GM13976 (cell line): ENCODE measurements at regions not wholly inside any gene's neighbourhood (a gene's known extent, or its start where the extent isn't known, plus 50 kb on each side); places are given as distances from the start of the nearest gene placed in this dataset.
A peak's percentile ranks its signal among the peaks of the same experiment; 100 is the strongest.
"Not testable (repeated sequence)": the region's sequence is repeated elsewhere in the genome, so short reads cannot be mapped to it uniquely, and the experiment has no call there.

Experiments
- DNase-seq: peaks from one replicate; pipeline ENCODE4 v3.0.0; 2012; ENCODE audit warnings: low spot score
- in situ Hi-C: fragments of 300-500 bp; cut with MboI; formaldehyde crosslinking; loops from one replicate; pipeline ENCODE4 v1.12.0; 2022; ENCODE audit warnings: low sequenced_read_pairs, mixed read lengths, inconsistent platforms; ENCODE audit not compliant: unreplicated experiment
- TF ChIP-seq, protein P1 (sequence below): IDR thresholded peaks from 2 replicates; pipeline ENCODE4 v1.5.1; 2012; ENCODE audit warnings: borderline replicate concordance, mild to moderate bottlenecking; ENCODE audit not compliant: insufficient read depth; ENCODE audit errors: extremely low read depth, missing control alignments, control extremely low read depth

DNA sequence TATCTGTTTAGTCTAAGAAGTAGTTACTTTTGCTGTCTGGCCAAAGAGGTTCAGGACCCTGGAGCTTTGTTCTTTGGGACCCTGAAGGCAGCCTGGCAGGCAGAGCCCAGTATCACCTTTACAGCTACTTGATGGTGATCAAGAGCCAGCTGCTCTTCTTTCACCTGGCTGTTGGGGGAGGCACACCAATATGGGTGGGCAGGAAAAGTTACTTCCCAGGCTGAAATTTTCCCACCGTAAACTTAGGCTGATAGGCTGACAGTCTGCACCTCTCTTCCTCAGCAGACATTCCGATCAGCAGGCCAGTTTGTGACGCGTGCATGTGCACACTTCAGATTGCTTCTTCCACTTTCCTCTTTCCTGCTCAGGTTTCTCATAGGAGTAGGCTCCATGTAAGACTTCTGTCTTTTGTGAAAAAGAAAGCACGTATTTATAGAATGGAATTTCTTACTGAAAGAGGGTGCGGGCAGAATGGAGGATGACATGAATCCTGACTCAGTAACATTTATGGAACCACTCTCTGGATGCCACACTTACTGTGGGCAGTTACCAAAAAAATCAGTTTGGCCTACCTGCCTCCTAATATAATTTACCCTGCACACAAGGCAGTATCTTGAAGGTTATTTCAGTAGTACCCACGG is 223.9 kb upstream of the DMRT1 start:
- in situ Hi-C loops, result loop anchor here (10.0 kb wide), 1 partner anchor 387 kb away; no protein-coding TSS in a partner anchor
- TF ChIP-seq, protein P1, sequence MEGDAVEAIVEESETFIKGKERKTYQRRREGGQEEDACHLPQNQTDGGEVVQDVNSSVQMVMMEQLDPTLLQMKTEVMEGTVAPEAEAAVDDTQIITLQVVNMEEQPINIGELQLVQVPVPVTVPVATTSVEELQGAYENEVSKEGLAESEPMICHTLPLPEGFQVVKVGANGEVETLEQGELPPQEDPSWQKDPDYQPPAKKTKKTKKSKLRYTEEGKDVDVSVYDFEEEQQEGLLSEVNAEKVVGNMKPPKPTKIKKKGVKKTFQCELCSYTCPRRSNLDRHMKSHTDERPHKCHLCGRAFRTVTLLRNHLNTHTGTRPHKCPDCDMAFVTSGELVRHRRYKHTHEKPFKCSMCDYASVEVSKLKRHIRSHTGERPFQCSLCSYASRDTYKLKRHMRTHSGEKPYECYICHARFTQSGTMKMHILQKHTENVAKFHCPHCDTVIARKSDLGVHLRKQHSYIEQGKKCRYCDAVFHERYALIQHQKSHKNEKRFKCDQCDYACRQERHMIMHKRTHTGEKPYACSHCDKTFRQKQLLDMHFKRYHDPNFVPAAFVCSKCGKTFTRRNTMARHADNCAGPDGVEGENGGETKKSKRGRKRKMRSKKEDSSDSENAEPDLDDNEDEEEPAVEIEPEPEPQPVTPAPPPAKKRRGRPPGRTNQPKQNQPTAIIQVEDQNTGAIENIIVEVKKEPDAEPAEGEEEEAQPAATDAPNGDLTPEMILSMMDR, result no peak
- DNase-seq, result no peak

DNA sequence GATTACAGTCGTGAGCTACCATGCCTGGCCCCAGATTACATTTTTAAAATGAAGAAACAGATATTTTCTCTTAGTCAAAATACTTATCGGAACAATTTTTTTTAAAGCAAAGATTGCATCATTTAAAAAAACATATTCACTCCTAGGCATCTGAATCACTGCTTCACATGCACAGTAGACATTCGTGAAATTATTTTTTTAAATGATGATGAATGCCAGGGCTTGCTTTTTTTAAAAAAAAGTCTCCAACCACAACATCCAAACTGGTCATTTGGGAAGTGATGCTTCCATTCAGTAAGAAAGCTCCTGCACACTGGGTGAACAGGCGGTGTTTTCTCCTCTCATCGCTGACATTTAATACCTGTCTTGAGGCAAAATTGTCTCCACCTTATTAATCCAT is 223.0 kb upstream of the DMRT1 start:
- in situ Hi-C loops, result loop anchor here (10.0 kb wide), 1 partner anchor 386 kb away; no protein-coding TSS in a partner anchor

DNA sequence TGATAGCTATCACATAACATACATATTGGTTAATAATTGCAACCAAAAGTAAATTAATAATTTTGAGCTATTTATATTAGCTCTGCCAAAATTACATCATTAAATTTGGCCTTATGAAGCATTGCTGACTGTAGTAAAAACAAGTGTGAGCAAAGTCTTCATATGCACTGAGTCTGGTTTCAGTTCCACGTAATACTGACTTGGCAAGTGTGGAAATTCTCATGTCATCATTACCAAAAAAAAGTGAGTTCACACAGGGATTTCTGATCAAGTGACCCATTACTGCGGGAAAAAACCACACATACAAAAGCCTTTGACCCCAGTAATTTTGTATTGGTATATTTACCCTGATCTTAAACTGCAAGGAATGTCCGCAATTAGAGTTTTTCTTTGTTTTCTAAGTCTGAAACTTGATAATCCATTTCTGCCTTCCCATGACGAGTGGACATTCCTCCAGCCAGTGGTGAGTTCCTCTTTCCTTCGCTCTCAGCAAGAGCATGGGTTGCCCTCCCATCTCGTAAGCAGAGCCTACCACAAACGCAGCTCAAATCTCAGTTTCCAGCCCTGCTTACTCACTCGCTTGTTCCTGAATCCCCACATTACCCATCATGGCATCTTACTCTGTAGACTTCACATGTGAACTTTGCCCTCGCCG is 220.2 kb upstream of the DMRT1 start:
- in situ Hi-C loops, result no loop called here
- no peak for DNase-seq

More for the DNA sequence above, 223.0 kb upstream of the DMRT1 start:
- TF ChIP-seq, protein P1, result no peak
- DNase-seq, result no peak

DNA sequence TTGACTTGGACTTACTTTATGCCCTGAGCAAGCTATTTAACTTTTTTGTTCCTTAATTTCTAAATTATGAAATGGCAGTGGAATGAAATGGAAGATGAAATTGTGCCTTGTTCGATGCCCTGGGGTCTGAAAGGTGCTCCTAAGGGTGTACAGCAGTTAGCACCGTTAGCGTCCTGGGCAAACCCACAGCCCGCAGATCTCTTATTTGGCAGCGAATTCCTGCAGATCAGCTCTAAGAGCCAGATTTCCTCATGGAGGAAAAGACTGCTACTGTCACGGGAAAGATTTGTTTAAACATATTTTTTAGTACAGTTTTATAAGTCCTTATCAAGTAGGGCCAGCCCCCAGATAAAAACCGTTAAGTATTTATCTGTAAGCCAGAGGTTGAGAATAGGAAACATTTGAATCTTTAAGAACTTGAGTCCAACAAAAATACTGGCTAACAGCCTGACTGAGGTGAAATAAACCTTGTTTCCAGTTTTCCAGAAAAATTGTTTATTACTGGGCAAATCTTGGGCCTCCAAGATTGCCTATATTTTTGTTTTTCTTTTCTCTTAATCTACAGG is 216.5 kb upstream of the DMRT1 start:
- in situ Hi-C loops, result no loop called here
- DNase-seq, result no peak
- TF ChIP-seq, protein P1, result no peak

More for the DNA sequence above, 220.2 kb upstream of the DMRT1 start:
- TF ChIP-seq, protein P1, result no peak

DNA sequence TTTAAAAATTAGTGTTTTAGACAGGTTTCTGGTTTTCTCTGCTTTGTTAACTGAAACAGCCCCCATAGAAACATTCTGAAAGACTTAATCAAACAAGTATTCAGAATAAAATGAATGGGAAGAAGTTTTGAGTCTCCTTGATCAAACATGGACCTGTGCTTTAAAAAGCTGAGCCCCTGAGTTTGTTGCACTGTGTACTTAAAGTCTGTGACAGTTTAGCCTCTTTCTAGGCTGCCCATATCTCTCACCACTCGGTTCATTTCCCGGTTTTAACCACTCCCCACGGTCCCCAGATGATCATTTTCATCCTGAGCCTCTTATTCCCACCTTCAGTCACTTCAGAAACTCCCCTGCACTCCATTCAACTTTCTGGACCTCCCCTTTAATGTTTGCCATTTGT is 215.9 kb upstream of the DMRT1 start:
- in situ Hi-C loops, result no loop called here
- no peak for DNase-seq
- TF ChIP-seq, protein P1, result no peak

DNA sequence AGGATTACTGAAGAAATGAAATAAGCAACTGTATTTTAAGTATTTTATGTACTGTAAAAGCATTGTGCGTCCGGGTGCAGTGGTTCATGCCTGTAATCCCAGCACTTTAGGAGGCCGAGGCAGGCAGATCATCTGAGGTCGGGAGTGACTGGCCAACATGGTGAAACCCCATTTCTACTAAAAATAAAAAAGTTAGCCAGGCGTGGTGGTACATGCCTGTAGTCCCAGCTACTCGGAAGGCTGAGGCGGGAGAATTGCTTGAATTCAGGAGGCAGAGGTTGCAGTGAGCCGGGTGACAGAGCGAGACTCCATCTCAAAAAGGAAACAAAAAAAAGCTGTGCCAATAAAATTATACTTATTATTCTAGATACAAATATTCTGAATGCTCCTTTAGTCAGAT is 215.4 kb upstream of the DMRT1 start:
- DNase-seq, in situ Hi-C loops: not testable (repeated sequence)

DNA sequence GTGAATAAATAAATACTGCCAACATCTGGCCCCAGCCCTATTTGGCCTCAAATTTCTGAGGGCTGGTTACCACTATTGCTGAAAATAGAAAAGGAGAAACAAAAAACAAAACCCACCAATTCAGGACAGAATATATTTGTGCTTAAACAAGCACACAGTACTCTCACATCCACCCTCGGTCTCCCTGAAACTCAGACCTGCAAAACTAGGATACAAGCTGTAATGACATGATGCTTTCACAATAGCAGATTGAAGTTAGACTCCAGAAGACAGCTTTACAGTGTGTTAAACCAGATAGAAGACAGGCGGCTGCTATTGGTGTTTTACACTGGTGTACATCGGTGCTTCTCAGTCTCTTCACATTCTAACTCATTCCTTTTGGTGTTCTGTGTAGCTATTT is 214.9 kb upstream of the DMRT1 start:
- DNase-seq, result peak; percentile 35
- in situ Hi-C loops, result no loop called here
- TF ChIP-seq, protein P1, result no peak
